ENCODE measurements at regions not wholly inside any gene's neighbourhood (a gene's known extent, or its start where the extent isn't known, plus 50 kb on each side); places are given as distances from the start of the nearest gene placed in this dataset.
A peak's percentile ranks its signal among the peaks of the same experiment; 100 is the strongest.

- no peaks in the 10 kb centered on the region for H3K27me3 ChIP-seq (ENCODE audit: control insufficient read depth in 1 of 2, insufficient read depth in 2 of 2, low read length in 2 of 2)
- H4K20me1 ChIP-seq (ENCODE audit: insufficient read depth, low read length), result no peaks in the 10 kb centered on the region
- no TSS peak for BruUV-seq (replicated peaks)
- H2AFZ ChIP-seq (ENCODE audit: low read length), result no peak overlapping the region
- no peaks in the 10 kb centered on the region for H3K9me3 ChIP-seq (ENCODE audit: low read length)
- ATAC-seq, result no peak
- no peaks in the 10 kb centered on the region for H3K4me1 ChIP-seq (ENCODE audit: insufficient read depth, low read length)
- 1% methylated on average over 3 of the region's 3 CpGs for WGBS (ENCODE audit: low lambda C conversion rate)
- no peak for DNase-seq (ENCODE audit: low spot score)
- in situ Hi-C loops (cut with HindIII; ENCODE audit: extremely low pct_ligation_motif_present, low pct_unique_long_range_greater_than_20kb), result no loop called here
- H3K79me2 ChIP-seq (ENCODE audit: insufficient read depth, low read length), result no peaks in the 10 kb centered on the region
- H3K4me3 ChIP-seq (replicated peaks in 1 of 3; ENCODE audit: insufficient read depth in 1 of 3, low read depth in 2 of 3, low read length in 3 of 3), result no peak overlapping the region
- H3K27ac ChIP-seq (ENCODE audit: extremely low read length, insufficient read depth, low read length), result no peak overlapping the region
- ChIA-PET POLR2A (no interaction called here), CTCF (ENCODE audit: low intra/inter-chr PET ratio, low total read pairs) (no interaction called here)
- no peak for FAIRE-seq
- H3K36me3 ChIP-seq (replicated peaks in 1 of 2; ENCODE audit: control insufficient read depth in 1 of 2, insufficient read depth in 2 of 2, low read length in 2 of 2), result no peaks in the 10 kb centered on the region
- no peak overlapping the region for H3K4me2 ChIP-seq (ENCODE audit: low read depth, low read length)
- peak; percentile 72 for TF ChIP-seq MNT (IDR thresholded peaks at IDR 0.05)
- TF ChIP-seq, protein P1, sequence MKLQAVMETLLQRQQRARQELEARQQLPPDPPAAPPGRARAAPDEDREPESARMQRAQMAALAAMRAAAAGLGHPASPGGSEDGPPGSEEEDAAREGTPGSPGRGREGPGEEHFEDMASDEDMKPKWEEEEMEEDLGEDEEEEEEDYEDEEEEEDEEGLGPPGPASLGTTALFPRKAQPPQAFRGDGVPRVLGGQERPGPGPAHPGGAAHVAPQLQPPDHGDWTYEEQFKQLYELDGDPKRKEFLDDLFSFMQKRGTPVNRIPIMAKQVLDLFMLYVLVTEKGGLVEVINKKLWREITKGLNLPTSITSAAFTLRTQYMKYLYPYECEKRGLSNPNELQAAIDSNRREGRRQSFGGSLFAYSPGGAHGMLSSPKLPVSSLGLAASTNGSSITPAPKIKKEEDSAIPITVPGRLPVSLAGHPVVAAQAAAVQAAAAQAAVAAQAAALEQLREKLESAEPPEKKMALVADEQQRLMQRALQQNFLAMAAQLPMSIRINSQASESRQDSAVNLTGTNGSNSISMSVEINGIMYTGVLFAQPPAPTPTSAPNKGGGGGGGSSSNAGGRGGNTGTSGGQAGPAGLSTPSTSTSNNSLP (IDR thresholded peaks at IDR 0.05; ENCODE audit: low read depth, low read length), result no peak
- H3K9ac ChIP-seq (ENCODE audit: insufficient read depth, low read depth, low read length), result no peak overlapping the region
- intact Hi-C loops (cut with micrococcal nuclease; ENCODE audit: unreplicated experiment), result no loop called here
Measured at GRCh38 chr7:106536079-106536478, 124.9 kb downstream of the CCDC71L start.

GRCh38 chr7:106535234-106535932, 125.6 kb downstream of the CCDC71L start:
- Histone ChIP-seq H3K79me2 (ENCODE audit: insufficient read depth, low read length) (no peaks in the 10 kb centered on the region), H3K9ac (ENCODE audit: insufficient read depth, low read depth, low read length) (no peak overlapping the region), H3K4me3 (replicated peaks in 1 of 3; ENCODE audit: insufficient read depth in 1 of 3, low read depth in 2 of 3, low read length in 3 of 3) (no peak overlapping the region), H3K4me2 (ENCODE audit: low read depth, low read length) (no peak overlapping the region), H3K27me3 (ENCODE audit: control insufficient read depth in 1 of 2, insufficient read depth in 2 of 2, low read length in 2 of 2) (no peaks in the 10 kb centered on the region), H3K9me3 (ENCODE audit: low read length) (no peaks in the 10 kb centered on the region), H4K20me1 (ENCODE audit: insufficient read depth, low read length) (no peaks in the 10 kb centered on the region), H3K4me1 (ENCODE audit: insufficient read depth, low read length) (no peaks in the 10 kb centered on the region), H3K27ac (ENCODE audit: extremely low read length, insufficient read depth, low read length) (no peak overlapping the region), H2AFZ (ENCODE audit: low read length) (no peak overlapping the region), H3K36me3 (replicated peaks in 1 of 2; ENCODE audit: control insufficient read depth in 1 of 2, insufficient read depth in 2 of 2, low read length in 2 of 2) (no peaks in the 10 kb centered on the region)
- intact Hi-C loops (cut with micrococcal nuclease; ENCODE audit: unreplicated experiment), result no loop called here
- TF ChIP-seq POLR2AphosphoS2 (IDR thresholded peaks at IDR 0.05; ENCODE audit: low read depth, low read length) (no peak), ZNF160 (CRISPR knock-in tag; IDR thresholded peaks at IDR 0.05) (no peak), CEBPB (IDR thresholded peaks at IDR 0.05; ENCODE audit: borderline replicate concordance, low read depth, low read length) (0 out of 2 replicates have a peak, but pooled peaks have one; percentile 7)
- TF ChIP-seq, protein P2, sequence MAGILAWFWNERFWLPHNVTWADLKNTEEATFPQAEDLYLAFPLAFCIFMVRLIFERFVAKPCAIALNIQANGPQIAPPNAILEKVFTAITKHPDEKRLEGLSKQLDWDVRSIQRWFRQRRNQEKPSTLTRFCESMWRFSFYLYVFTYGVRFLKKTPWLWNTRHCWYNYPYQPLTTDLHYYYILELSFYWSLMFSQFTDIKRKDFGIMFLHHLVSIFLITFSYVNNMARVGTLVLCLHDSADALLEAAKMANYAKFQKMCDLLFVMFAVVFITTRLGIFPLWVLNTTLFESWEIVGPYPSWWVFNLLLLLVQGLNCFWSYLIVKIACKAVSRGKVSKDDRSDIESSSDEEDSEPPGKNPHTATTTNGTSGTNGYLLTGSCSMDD (CRISPR knock-in tag; IDR thresholded peaks at IDR 0.05), result no peak
- DNase-seq (ENCODE audit: low spot score), result no peak
- in situ Hi-C loops (cut with HindIII; ENCODE audit: extremely low pct_ligation_motif_present, low pct_unique_long_range_greater_than_20kb), result no loop called here
- POLR2A ChIA-PET, result no interaction called here
- 14% methylated on average over 6 of the region's 7 CpGs for WGBS (ENCODE audit: low lambda C conversion rate)
- no peak for FAIRE-seq
- no TSS peak for BruUV-seq (replicated peaks)
- CTCF ChIA-PET (ENCODE audit: low intra/inter-chr PET ratio, low total read pairs), result no interaction called here
- ATAC-seq, result no peak

All from HepG2 (cell line).